Spinal cord (tissue), 9 donors: ENCODE measurements at regions not wholly inside any gene's neighbourhood (a gene's known extent, or its start where the extent isn't known, plus 50 kb on each side); places are given as distances from the start of the nearest gene placed in this dataset.
A peak's percentile ranks its signal among the peaks of the same experiment; 100 is the strongest.
"Not testable (repeated sequence)": the region's sequence is repeated elsewhere in the genome, so short reads cannot be mapped to it uniquely, and the experiment has no call there.

Source experiments
- DNase-seq, 6 donors: peaks; one replicate each; pipeline versions ENCODE4 v3.0.0 to v3.0.0-alpha.2; 2013 to 2015; ENCODE audit warnings: low spot score in 6 of 6, low read depth in 4 of 6
- H3K27ac ChIP-seq: one replicate; pipeline ENCODE4 v1.5.1; 2013; ENCODE audit warnings: low read depth, low read length, control low read depth
- H3K27me3 ChIP-seq: one replicate; pipeline ENCODE4 v1.6.1; 2013; ENCODE audit warnings: low read length; ENCODE audit not compliant: control insufficient read depth, insufficient read depth
- H3K36me3 ChIP-seq: one replicate; pipeline ENCODE4 v1.6.1; 2013; ENCODE audit warnings: low read length; ENCODE audit not compliant: control insufficient read depth, insufficient read depth
- H3K4me1 ChIP-seq: one replicate; pipeline ENCODE4 v1.6.1; 2013; ENCODE audit warnings: low read length; ENCODE audit not compliant: control insufficient read depth, insufficient read depth
- H3K4me3 ChIP-seq: one replicate; pipeline ENCODE4 v1.5.1; 2013; ENCODE audit warnings: low read depth, low read length, control low read depth
- H3K9me3 ChIP-seq: one replicate; pipeline ENCODE4 v1.6.1; 2013; ENCODE audit warnings: low read length; ENCODE audit not compliant: control insufficient read depth, insufficient read depth
- WGBS: methylation state at CpG from one replicate; pipeline ENCODE4 v1.1.5; 2013; ENCODE audit warnings: missing lambda C conversion rate; ENCODE audit not compliant: insufficient coverage; 5-methylcytosine and 5-hydroxymethylcytosine counted together
- donor health status: healthy.

DNA sequence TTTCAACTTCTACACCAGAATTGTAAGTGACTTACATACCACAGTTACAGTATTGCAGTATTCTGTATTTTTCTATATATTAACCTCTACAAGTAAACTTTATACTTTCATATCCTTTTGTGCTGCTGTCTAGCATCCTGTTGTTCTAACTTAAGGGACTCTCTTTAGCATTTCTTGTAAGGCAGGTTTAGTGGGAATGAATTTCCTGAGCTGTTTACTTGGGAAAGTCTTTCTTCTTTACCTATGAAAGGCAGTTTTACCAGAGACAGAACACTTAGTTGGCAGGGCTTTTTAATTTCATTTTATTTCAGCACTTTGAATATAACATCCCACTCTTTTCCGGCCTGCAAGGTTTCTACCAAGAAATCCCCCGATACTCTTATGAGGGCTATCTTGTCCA, 75.8 kb upstream of the WAC start:
- H3K27me3 ChIP-seq = no peaks in the 10 kb centered on the region

DNA sequence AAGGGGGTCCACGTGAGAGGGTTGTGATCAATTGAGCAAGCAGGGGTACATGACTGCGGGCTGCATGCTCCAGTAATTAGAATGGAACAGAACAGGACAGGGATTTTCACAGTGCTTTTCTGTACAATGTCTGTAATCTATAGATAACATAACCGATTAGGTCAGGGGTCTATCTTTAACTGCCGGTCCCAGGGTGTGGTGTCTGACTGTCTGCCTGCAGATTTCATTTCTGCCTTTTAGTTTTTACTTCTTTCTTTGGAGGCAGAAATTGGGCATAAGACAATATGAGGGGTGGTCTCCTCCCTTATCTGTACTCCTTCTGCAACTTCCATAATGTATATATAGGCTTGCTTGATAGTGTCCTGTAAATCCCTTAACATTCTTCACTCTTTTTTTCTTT, 75.0 kb upstream of the WAC start:
- H3K36me3 ChIP-seq, H3K4me1 ChIP-seq, H3K27ac ChIP-seq, H3K4me3 ChIP-seq, H3K9me3 ChIP-seq, DNase-seq, H3K27me3 ChIP-seq: not testable (repeated sequence)
- no CpG with 5 or more reads among the region's 4 CpGs for WGBS

More for the DNA sequence above, 75.8 kb upstream of the WAC start:
- no peak for DNase-seq
- Histone ChIP-seq H3K4me3 (no peak overlapping the region), H3K9me3 (peaks cover 3% of the 10 kb centered on the region), H3K27ac (no peak overlapping the region), H3K4me1 (no peaks in the 10 kb centered on the region), H3K36me3 (no peaks in the 10 kb centered on the region)
- WGBS = no CpG with 5 or more reads among the region's 2 CpGs

DNA sequence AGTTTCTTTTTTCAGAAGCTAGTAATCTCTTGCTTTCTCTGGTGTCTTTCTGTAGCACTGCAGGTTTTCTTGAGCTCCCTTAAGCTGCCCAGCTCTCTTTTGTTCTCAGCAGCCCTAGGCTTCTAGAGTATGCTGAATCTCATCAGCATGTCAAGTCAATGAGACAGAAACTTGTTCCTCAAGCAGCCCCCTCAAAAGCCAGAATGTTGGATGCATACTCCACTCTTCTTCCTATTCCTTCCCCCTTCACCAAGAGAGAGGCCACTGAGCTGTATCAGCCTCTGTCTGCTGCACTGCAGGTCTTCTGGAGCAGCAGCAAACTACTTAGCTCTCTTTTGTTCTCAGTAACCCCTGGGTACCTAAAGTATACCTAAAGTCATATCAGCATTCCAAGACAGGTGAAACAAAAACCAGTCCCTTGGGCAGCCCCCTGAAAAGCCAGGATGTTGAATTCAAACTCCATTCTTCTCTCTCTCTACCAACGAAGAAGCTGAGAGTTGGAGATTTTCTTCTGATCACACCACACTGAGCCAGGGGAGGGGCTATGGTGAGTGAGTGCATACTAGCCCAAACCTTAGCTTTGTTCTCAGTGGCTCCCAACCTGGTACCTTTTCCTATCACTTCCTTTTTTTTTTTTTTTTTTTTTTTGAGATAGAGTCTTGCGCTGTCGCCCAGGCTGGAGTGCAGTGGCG, 73.3 kb upstream of the WAC start:
- no peaks in the 10 kb centered on the region for H3K9me3 ChIP-seq
- H3K27me3 ChIP-seq = no peaks in the 10 kb centered on the region
- no peaks in the 10 kb centered on the region for H3K36me3 ChIP-seq
- no peak overlapping the region for H3K27ac ChIP-seq
- H3K4me3 ChIP-seq = no peak overlapping the region
- no peaks in the 10 kb centered on the region for H3K4me1 ChIP-seq
- no peak for DNase-seq
- WGBS = no CpG with 5 or more reads among the region's 4 CpGs

DNA sequence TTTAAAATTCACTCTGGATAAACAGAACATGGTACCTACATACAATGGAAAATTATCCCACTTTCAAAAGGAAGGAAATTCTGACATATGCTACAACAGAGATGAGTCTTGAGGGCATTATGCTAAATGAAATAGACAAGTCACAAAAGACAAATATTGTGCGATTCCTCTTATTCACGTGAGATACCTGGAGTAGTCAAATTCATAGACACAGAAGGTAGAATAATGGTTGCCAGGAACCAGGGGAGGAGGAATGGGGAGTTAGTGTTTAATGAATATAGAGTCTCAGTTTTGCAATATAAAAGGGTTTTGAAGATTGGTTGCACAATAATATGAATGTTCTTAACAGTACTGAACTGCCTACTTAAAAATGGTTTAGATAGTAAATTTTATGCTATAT, 69.8 kb upstream of the WAC start:
- H3K27ac ChIP-seq = no peak overlapping the region
- no peaks in the 10 kb centered on the region for H3K27me3 ChIP-seq
- H3K36me3 ChIP-seq = no peaks in the 10 kb centered on the region
- no peak for DNase-seq
- no peaks in the 10 kb centered on the region for H3K9me3 ChIP-seq
- WGBS = 100% methylated on average over 2 of the region's 2 CpGs
- no peaks in the 10 kb centered on the region for H3K4me1 ChIP-seq
- no peak overlapping the region for H3K4me3 ChIP-seq

DNA sequence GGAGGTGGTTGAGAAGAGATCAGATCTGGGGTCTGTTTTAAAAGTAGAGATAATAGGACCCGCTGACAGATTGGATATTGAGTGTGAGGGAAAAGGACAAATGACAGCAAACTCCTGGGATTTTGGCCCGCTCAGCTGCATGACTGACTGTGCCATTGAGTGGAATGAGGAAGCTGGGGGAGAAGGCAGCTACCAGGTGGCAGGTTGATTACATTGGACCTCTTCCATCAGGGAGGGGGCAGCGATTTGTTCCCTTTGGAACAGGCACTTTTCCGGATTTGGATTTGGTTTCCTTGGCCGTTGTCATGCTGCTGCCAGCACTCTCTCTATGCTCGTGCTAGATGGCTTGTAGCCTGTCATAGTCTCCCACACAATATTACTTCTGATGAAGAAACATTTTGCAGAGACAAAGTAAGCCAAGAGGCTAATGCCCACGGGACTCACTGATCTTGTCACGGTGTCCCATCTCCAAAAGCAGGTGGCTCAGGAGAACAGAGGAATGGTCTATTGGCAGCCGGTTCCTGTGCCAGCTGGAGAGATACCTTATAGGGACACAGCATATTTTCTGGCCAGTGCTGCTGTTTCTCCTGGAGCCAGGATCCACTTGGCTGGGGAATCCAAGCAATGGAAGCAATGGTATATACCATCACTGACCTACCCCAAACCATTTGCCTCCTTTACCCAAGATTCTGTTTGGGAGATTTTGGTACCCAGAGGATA, 69.1 kb upstream of the WAC start:
- H3K9me3 ChIP-seq = no peaks in the 10 kb centered on the region
- 74% methylated on average over 8 of the region's 9 CpGs for WGBS
- no peak overlapping the region for H3K27ac ChIP-seq
- no peaks in the 10 kb centered on the region for H3K4me1 ChIP-seq
- no peaks in the 10 kb centered on the region for H3K36me3 ChIP-seq
- peak in 1 of 6 donors; percentile 35 for DNase-seq
- H3K27me3 ChIP-seq = no peaks in the 10 kb centered on the region
- H3K4me3 ChIP-seq = no peak overlapping the region

DNA sequence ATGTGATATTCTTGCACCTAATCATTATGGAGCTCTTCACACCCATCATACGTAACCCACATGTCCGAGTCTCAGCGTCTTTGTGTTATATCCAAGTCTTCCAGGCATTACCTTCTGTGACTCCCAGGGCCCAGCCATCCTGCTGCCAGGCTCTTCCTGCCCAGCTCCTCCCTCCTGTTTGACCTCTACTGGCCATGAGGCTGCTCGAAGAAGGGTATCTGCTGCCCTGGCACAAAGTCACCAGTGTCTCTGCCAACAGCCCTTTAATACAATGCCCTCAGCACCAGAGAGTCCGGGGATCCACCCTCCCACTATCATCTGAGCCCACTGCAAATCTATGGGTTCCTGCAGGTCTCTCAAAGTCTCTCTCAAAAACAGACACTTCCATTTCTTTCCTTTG, 65.3 kb upstream of the WAC start:
- Histone ChIP-seq H3K4me1 (no peaks in the 10 kb centered on the region), H3K27me3 (no peaks in the 10 kb centered on the region), H3K27ac (no peak overlapping the region), H3K4me3 (no peak overlapping the region), H3K9me3 (no peaks in the 10 kb centered on the region), H3K36me3 (no peaks in the 10 kb centered on the region)
- no peak for DNase-seq
- WGBS = 94% methylated on average over 5 of the region's 5 CpGs

DNA sequence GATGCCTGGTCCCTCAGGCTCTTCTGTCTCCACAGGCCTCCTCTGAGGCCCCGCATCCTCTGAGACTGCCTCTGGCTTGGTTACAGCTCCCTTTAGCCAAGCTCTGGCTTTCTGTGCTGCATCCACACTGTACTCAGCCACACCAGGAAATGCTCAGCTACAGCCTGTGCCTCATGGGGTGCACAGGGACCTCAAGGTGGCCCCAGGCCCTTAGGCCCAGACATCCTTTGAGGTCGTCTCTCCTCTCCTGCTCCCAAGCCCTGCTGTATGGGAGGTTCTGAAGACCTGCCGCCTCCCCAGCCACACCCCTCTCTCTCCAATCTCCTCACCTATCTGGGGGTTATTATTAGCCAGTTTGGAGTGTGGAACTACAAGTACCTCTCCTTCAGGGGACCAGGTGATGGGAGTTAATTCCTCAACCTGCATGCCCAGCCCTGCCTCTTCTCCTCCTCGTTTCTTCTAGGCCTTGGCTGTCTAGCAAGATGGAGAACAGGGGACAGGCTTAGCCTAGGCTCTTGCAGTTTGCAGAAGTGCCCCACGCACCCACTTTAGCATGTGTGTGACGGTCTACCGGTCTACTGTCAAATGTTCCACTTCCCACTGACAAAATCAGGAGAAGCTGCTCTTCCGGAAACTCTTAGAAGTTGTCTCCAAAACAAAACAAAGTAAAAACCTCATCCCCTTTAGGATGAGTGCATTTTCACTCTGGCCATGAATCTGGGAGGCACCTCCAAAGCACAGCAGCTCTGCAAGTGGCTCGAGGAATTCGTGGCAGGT, 64.0 kb upstream of the WAC start:
- Histone ChIP-seq H3K36me3 (no peaks in the 10 kb centered on the region), H3K27ac (no peak overlapping the region), H3K9me3 (no peaks in the 10 kb centered on the region), H3K4me1 (no peaks in the 10 kb centered on the region), H3K4me3 (no peak overlapping the region), H3K27me3 (no peaks in the 10 kb centered on the region)
- WGBS = 90% methylated on average over 8 of the region's 10 CpGs
- DNase-seq = no peak

DNA sequence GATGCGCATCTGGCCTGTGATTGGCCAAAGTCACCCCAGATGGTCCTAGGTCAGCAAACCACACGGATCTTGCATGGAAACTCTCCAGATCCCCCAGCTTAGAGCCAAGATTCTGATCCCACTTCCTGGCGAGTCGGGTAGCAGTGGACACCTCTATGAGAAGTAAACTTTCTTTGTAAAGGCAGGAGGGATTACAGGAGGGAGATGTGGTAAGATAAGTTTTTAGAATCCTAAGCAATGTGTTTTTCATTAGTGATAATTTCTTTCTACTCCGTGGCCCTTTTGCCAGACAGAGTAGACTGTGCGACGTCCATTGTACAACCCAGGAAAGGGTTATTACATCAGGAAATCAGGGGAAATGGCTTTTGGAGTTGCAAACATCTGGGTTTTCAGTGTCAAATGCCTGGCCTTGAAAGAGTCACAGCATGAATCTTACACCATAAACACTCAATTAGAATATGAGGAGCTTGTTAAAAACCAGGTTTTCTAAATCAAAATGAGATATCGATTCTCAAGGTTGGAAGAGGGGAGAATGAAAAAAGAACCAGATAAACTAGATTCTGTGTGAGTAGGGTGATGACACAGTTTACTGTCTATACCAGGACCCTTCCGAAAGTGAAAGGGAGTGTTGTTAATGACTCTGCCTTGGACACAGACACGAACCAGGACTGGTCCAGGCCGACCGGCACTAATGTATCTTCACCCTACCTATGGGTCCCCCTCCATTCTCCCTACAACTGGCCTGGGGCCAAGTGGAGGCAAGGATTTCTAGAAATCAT, 61.9 kb upstream of the WAC start:
- Histone ChIP-seq H3K36me3 (no peaks in the 10 kb centered on the region), H3K27me3 (no peaks in the 10 kb centered on the region), H3K4me1 (no peaks in the 10 kb centered on the region), H3K4me3 (no peak overlapping the region), H3K27ac (no peak overlapping the region), H3K9me3 (no peaks in the 10 kb centered on the region)
- 64% methylated on average over 6 of the region's 12 CpGs for WGBS
- no peak for DNase-seq

DNA sequence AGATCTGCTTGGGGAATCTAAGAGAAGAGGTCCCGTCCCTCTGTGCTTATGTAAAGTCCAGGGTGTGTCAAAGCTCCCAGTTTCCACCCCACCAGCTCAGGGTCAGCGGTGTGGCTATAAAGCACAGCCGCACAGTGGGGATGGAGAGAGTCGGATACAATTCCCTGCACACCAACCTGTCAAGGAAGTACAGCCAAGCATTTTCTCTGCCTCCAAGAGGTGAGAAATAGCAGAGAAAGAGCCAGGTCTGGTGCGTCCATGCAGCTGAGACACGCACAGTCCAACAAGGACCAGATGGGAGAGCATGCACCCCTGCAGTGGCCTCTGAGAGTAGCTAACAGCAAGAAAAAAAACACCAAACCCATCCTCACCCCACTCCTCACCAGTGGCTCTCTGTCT, 61.3 kb upstream of the WAC start:
- H3K36me3 ChIP-seq = no peaks in the 10 kb centered on the region
- no peaks in the 10 kb centered on the region for H3K4me1 ChIP-seq
- H3K4me3 ChIP-seq = no peak overlapping the region
- DNase-seq = no peak
- WGBS = 60% methylated on average over 1 of the region's 6 CpGs
- H3K27me3 ChIP-seq = no peaks in the 10 kb centered on the region
- H3K27ac ChIP-seq = no peak overlapping the region
- no peaks in the 10 kb centered on the region for H3K9me3 ChIP-seq
